H1 (cell line): ENCODE measurements at regions not wholly inside any gene's neighbourhood (a gene's known extent, or its start where the extent isn't known, plus 50 kb on each side); places are given as distances from the start of the nearest gene placed in this dataset.

Experiments
- ASH2L ChIP-seq: fragments of 200-600, 300-600 bp; sonication (generic); IDR thresholded peaks from one replicate; pipeline ENCODE4 v1.7.1; 2017; ENCODE audit warnings: low read length
- CHD7 ChIP-seq: fragments of 300-600 bp; sonication (generic); IDR thresholded peaks from 2 replicates; pipeline ENCODE4 v1.7.1; 2012; ENCODE audit warnings: low read length, moderate library complexity, mild to moderate bottlenecking, inconsistent platforms; ENCODE audit not compliant: insufficient replicate concordance
- RBBP5 ChIP-seq: IDR thresholded peaks from 2 replicates; pipeline ENCODE4 v1.7.1; 2012; ENCODE audit warnings: low read depth, mild to moderate bottlenecking, inconsistent platforms, low read length, moderate library complexity, borderline replicate concordance
- RFX5 ChIP-seq: IDR thresholded peaks from 2 replicates; pipeline ENCODE4 v1.6.1; 2011; ENCODE audit warnings: low read depth, low read length, improper control_type of control experiment, borderline replicate concordance

DNA sequence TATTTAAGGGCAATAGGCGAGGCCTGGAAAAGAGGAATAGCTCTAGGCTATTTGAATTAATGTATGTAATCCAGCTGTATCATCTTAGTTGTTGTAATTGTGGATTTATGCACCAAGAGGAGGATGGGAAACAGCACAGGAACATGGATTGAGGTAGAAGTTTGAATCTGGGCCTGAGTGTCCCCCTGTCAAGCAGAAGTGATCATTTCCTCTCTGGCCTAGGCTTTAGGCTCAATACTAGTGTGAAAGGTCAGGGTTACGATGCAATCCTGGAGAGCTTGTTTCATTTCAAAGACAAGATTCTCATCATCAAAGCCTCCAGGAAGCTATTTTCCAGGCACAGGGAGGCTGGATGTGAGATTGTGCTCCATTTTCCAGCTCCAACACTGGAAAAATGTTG, 77.9 kb upstream of the HSD17B12 start (continued):
- TF ChIP-seq RFX5 (no peak), ASH2L (no peak), RBBP5 (no peak), CHD7 (no peak)
